Stimulated activated CD8-positive, alpha-beta memory T cell treated with anti-CD3 and anti-CD28 coated beads, Interleukin-12 subunit alpha, Interleukin-12 subunit beta, amount 100 ng/mL, for 1 hour (primary cell): ENCODE measurements at regions not wholly inside any gene's neighbourhood (a gene's known extent, or its start where the extent isn't known, plus 50 kb on each side); places are given as distances from the start of the nearest gene placed in this dataset.
"Not testable (repeated sequence)": the region's sequence is repeated elsewhere in the genome, so short reads cannot be mapped to it uniquely, and the experiment has no call there.

Experiments used
- DNase-seq: peaks from one replicate; pipeline ENCODE4 v3.0.0-alpha.2; 2020; ENCODE audit warnings: low read depth

GRCh38 chr13:108077284-108077683 lies 138.1 kb downstream of the LIG4 start:
- no peak for DNase-seq

- not testable (repeated sequence) for DNase-seq
Measured at GRCh38 chr13:108074429-108074828, 140.9 kb downstream of the LIG4 start.

GRCh38 chr13:108070925-108071324 lies 144.4 kb downstream of the LIG4 start:
- DNase-seq: no peak

- DNase-seq: no peak
Measured at GRCh38 chr13:108070491-108070890, 144.8 kb downstream of the LIG4 start.

- DNase-seq: no peak
Measured at GRCh38 chr13:108069521-108070210, 145.7 kb downstream of the LIG4 start.

GRCh38 chr13:108064372-108064771 lies 151.0 kb downstream of the LIG4 start:
- DNase-seq: not testable (repeated sequence)

GRCh38 chr13:108060111-108060510 lies 155.2 kb downstream of the LIG4 start:
- DNase-seq: no peak

GRCh38 chr13:108056278-108056677 lies 159.1 kb downstream of the LIG4 start:
- DNase-seq: no peak

- DNase-seq: no peak
Measured at GRCh38 chr13:108049211-108049610, 166.1 kb downstream of the LIG4 start.

GRCh38 chr13:108044954-108045353 lies 170.4 kb downstream of the LIG4 start:
- DNase-seq: no peak

- DNase-seq: not testable (repeated sequence)
Measured at GRCh38 chr13:108042866-108043265, 172.5 kb downstream of the LIG4 start.

- no peak for DNase-seq
Measured at GRCh38 chr13:108037348-108037747, 178.0 kb downstream of the LIG4 start.

GRCh38 chr13:108036411-108036932 lies 178.9 kb downstream of the LIG4 start:
- DNase-seq: no peak

- no peak for DNase-seq
Measured at GRCh38 chr13:108034909-108035410, 180.4 kb downstream of the LIG4 start.

GRCh38 chr13:108033800-108034707 lies 181.3 kb downstream of the LIG4 start:
- no peak for DNase-seq

GRCh38 chr13:108031865-108032264 lies 183.5 kb downstream of the LIG4 start:
- no peak for DNase-seq

- DNase-seq: no peak
Measured at GRCh38 chr13:108030769-108031168, 184.6 kb downstream of the LIG4 start.

- DNase-seq: no peak
Measured at GRCh38 chr13:108026680-108027410, 188.5 kb downstream of the LIG4 start.

- DNase-seq: no peak
Measured at GRCh38 chr13:108020027-108020426, 195.3 kb downstream of the LIG4 start.

GRCh38 chr13:108018371-108018870 lies 196.9 kb downstream of the LIG4 start:
- DNase-seq: no peak

GRCh38 chr13:108006619-108007018 lies 208.7 kb downstream of the LIG4 start:
- DNase-seq: no peak

- DNase-seq: no peak
Measured at GRCh38 chr13:108005231-108005630, 210.1 kb downstream of the LIG4 start.
